GM18858 (cell line): ENCODE measurements at regions not wholly inside any gene's neighbourhood (a gene's known extent, or its start where the extent isn't known, plus 50 kb on each side); places are given as distances from the start of the nearest gene placed in this dataset.

Experiments used
- ATAC-seq: cut with Tn5 transposase; IDR thresholded peaks from one replicate; pipeline ENCODE4 v1.9.1; 2021; ENCODE audit not compliant: unreplicated experiment

DNA sequence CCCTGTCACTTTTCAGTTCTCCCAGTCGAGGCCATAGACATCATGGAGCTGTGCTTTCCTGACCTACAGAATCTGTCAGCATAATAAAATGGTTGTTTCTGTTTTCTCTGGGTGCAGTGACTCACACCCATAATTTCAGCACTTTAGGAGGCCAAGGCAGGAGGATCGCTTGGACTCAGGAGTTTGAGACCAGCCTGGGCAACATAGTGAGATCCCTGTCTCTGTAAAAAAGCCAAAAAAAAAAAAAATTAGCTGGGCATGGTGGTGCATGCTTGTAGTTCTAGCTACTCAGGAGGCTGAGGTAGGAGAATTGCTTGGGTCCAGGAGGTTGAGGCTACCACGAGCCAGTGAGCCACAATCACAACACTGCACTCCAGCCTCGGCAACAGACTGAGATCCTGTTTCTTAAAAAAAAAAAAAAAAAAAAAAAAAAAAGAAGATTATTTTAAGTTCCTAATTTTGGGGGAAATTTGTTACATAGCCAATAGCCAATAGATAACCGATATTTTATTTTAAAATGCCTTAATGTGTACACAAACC, 196.2 kb downstream of the ADSS2 start:
- no peak for ATAC-seq

DNA sequence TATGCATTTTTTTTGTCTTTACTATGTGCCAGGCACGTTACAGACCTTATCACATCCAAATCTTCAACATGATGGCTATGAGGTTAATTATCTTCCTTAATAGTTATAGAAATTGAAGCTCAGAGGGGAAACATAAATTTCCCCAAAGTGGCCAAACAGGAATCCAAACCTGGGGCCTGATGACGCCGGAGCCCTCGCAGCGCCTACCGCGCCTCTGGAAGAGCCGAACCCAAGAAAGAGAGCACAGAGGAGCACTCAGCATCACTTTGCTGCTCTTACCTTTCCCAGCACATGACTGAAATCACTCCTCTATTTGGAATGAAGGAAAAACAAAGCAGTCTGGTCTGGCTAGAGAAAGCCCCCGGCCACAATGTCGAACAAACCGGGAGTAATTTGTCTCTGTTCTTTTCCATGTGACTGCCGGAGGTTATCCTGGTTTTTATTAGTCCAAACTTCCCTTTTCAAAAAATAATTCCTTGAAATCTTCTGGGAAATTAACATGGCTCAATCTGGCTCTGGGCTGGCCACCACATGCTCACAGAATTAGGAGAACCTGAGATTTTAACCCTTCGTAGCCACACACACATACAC, 195.5 kb downstream of the ADSS2 start:
- no peak for ATAC-seq

DNA sequence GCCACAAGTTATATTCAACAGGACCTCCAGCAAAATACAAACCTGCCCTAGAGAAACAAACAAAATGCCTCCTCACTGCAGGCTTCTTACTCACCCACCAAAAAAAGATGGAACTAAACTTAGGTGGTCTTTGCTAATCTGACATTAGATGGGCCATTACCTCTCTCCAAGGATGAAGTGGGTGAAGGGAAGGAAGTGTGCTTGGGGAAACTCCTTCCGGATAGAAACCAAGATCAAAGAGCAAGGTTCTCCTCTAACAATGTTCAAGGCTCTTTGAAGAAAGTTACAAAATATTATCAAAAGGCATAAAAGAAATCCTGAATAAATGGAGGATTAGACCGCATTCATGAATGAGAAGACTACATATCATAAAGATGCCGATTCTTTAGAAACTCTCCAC, 187.5 kb downstream of the ADSS2 start:
- no peak for ATAC-seq

GRCh38 chr1:244265507-244265906, 186.2 kb downstream of the ADSS2 start:
- ATAC-seq: no peak

- ATAC-seq: no peak
These were observed 182.5 kb downstream of the ADSS2 start for GRCh38 chr1:244269169-244269568.

GRCh38 chr1:244271004-244271403, 180.7 kb downstream of the ADSS2 start:
- ATAC-seq: no peak

DNA sequence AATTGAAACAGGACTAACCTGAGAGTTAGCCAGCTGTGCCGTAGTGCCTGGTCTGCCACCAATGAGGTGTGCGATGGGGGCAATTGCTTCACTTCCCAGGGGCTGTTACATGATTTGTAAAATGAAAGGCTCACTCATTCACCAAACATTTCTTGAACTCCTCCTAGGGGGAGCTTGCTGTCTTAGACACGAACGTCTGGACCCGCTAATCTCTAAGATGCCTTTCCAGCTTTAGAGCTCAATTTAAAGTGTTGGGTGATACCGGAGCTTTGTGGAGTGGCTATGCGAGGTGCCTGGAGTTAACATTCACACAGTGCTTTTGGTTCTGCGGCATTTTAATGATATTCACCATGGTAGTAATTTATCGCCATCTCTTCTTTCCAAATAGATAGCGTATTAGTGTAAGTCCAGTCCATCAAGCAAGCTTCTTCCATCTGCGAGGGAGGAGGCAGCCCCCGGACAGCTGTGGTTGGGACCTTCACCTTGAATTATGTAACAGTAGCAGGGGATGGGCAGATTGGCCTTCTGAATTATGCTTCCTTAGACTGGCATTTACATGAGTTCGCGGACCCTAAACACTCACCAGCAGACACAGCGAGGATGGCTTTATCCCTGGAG, 179.9 kb downstream of the ADSS2 start:
- ATAC-seq: no peak

- peak; percentile 85 for ATAC-seq
These were observed 179.0 kb downstream of the ADSS2 start for GRCh38 chr1:244272471-244273261.

- no peak for ATAC-seq
These were observed 178.4 kb downstream of the ADSS2 start for GRCh38 chr1:244273262-244273844.

DNA sequence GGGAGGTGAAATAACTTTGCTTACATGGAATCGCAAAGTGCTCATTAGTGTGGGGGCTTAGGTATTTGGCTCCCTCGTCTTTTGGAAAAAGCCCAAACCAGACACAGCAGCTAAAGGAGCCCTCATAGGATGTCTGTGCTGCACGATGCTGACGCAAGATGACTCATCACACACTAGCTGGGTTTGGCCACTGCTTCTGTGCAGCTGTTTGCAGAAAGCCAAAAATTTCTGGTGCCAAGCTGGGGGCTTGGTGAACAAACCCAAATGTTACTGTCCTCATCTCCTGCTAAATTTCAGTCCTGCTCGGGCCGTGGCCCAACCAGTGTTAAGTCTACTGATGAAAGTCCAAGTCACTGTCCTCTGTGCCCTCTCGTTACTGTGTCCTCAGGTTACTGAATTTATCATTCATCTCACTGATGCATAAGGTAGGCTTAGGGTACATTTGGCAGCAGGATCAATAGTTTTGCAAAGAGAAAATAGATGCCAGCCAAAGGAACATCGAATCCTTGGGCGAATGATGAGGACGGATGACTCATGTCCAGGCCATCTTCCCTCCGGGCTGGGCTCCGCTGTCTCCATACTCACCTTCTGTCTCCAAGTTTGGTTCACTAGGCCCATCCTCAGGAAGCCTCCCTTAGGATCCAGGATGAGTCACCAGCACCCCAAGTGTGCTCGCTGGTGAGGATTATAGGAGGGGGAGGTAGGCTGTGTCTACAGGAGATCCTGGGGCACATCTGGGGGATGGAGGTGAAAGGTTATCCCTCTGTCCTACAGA, 177.7 kb downstream of the ADSS2 start:
- ATAC-seq: no peak

- no peak for ATAC-seq
These were observed 175.1 kb downstream of the ADSS2 start for GRCh38 chr1:244276646-244277045.

- ATAC-seq: no peak
These were observed 171.5 kb downstream of the ADSS2 start for GRCh38 chr1:244280201-244280600.

GRCh38 chr1:244280859-244281258, 170.8 kb downstream of the ADSS2 start:
- ATAC-seq: no peak

GRCh38 chr1:244283772-244284171, 167.9 kb downstream of the ADSS2 start:
- ATAC-seq: no peak

- ATAC-seq: no peak
These were observed 167.0 kb downstream of the ADSS2 start for GRCh38 chr1:244284641-244285156.

DNA sequence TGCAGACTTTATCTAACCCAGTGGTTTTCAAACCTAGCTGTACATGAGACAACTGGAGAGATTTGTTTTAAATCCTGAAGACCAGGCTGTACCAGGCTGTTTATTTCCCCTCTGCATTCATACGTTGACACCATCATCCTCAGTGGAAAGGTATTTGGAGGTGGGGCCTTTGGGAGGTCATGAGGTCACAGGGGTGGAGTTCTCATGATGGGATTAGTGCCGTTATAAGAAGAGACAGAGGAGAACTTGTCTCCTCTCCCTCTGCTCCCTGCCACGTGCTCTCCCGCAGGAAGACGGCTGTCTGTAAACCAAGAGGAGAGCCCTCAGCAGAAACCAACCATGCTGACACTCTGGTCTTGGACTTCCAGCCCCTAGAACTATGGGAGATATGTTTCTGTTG, 165.4 kb downstream of the ADSS2 start:
- ATAC-seq: no peak

DNA sequence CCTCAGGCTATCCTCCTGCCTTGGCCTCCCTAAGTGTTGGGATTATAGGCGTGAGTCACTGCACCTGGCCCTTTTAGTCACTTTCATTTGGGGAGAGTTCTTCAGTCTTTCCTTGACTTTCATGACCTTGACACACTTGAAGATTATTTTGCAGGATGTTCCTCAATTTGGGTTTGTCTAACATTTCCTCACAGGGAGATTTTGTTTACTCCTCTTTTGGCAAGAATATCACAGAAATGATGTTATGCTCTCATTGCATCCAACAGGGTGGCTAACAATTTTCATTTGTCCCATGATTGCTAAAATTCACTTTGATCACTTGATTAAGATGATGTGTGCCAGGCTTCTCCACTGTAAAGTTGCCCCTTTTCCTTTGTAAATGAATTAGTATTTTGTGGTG, 164.0 kb downstream of the ADSS2 start:
- ATAC-seq: no peak

GRCh38 chr1:244288663-244289062, 163.0 kb downstream of the ADSS2 start:
- ATAC-seq: no peak

DNA sequence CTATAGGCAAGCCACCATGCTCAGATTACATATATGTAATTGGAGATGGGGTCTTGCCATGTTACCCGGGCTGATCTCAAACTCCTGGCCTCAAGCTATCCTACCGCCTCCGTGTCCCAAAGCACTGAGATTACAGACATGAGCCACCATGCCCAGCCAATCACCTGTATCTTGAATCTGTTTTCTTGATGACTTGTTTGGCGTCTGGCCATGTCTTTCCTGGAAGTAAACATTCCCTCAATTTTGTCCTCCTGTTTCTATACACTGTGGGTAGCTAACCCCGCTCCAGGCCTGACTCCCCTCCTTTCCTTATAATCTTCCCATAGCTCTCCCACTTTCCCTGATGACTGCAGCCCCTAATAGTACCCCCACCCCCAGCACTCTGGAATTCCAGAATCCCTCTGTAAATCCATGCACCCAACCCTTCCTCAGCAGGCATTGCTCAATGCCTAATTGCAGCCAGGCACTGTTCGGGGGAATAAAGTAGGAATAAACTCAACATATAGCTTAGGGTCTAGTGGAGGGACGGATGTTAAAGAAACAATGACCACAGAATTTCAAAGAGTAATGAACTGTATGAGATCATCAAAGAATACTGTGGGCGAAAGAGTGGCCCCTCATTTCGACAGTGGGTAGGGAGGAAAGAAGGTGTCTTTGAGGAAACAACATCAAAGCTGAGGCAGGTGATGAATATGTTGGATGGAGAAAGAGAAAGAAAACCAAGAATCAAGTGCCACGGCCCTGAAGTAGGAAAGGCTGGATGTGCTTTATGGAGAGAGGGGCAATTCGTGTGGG, 161.5 kb downstream of the ADSS2 start:
- no peak for ATAC-seq
